Lower leg skin (tissue), 4 donors: ENCODE measurements at regions not wholly inside any gene's neighbourhood (a gene's known extent, or its start where the extent isn't known, plus 50 kb on each side); places are given as distances from the start of the nearest gene placed in this dataset.
"Not testable (repeated sequence)": the region's sequence is repeated elsewhere in the genome, so short reads cannot be mapped to it uniquely, and the experiment has no call there.

ENCODE experiments used
- DNase-seq, 2 donors: peaks; one replicate each; pipeline ENCODE4 v3.0.0-alpha.2; 2019; ENCODE audit warnings: low spot score in 2 of 2
- H3K4me3 ChIP-seq: fragments of 200-600 bp; sonication (generic); 2 replicates; pipeline ENCODE4 v1.5.1; 2017; ENCODE audit warnings: mild to moderate bottlenecking, low read depth; ENCODE audit not compliant: poor library complexity, severe bottlenecking
- CTCF ChIP-seq, 3 donors: fragments of 450-650 bp; IDR thresholded peaks; one replicate each; pipeline ENCODE4 v1.5.1; 2016; ENCODE audit warnings: antibody characterized with exemption in 3 of 3, mild to moderate bottlenecking in 3 of 3, moderate library complexity in 2 of 3
- POLR2A ChIP-seq, 2 donors: fragments of 450-650 bp; IDR thresholded peaks; one replicate each; pipeline ENCODE4 v1.6.1; 2016 to 2017; ENCODE audit warnings: antibody characterized with exemption in 2 of 2, mild to moderate bottlenecking in 1 of 2, moderate library complexity in 1 of 2
- WGBS, 2 donors: methylation state at CpG; one replicate each; pipeline ENCODE4 v1.1.5; 2018; 5-methylcytosine and 5-hydroxymethylcytosine counted together
- intact Hi-C: fragments of 100-400 bp; cut with DNase I; formaldehyde crosslinking; loops from one replicate; pipeline ENCODE4 v1.15.0; 2023; ENCODE audit warnings: low total_unique reads

- DNase-seq = no peak
These were observed 165.8 kb upstream of the EDNRB start for GRCh38 chr13:78084401-78084800.

GRCh38 chr13:78078168-78078567 lies 159.5 kb upstream of the EDNRB start:
- TF ChIP-seq CTCF (IDR thresholded peaks at IDR 0.05) (no peak), POLR2A (IDR thresholded peaks at IDR 0.05) (no peak)
- H3K4me3 ChIP-seq = no peak overlapping the region
- no peak for DNase-seq
- intact Hi-C loops = no loop called here
- WGBS, 2 donors = 78 to 81% methylated on average over 3 of the region's 3 CpGs

More at GRCh38 chr13:78084401-78084800, 165.8 kb upstream of the EDNRB start:
- TF ChIP-seq CTCF (IDR thresholded peaks at IDR 0.05) = no peak
- TF ChIP-seq POLR2A (IDR thresholded peaks at IDR 0.05) = no peak
- intact Hi-C loops = no loop called here
- 48 to 64% methylated on average over 1 of the region's 1 CpG for WGBS, 2 donors
- H3K4me3 ChIP-seq = no peak overlapping the region

DNA sequence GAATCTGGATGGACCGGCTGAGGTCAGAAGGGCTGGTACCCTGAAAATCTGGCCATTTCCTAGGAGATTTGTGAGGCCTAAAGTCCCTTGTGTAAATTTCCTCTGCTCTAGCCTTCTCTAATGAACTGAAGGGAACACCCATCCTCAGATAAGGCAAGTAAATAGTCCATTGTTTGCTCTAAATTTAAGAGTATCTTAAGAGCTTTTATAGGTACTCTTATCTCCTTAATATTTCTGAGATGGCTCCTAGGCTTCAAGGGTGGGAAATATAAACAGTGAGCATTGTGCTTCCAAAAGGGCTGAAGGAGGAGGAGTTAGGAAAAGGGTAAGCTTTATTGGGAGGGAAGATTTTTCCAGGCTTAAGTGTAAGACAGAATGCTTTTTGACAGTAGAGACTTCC lies 148.7 kb upstream of the EDNRB start:
- TF ChIP-seq CTCF (IDR thresholded peaks at IDR 0.05) (no peak), POLR2A (IDR thresholded peaks at IDR 0.05) (no peak)
- H3K4me3 ChIP-seq = no peak overlapping the region
- no peak for DNase-seq
- intact Hi-C loops = no loop called here
- 74 to 97% methylated on average over 1 of the region's 1 CpG for WGBS, 2 donors

GRCh38 chr13:78065141-78065540 lies 146.5 kb upstream of the EDNRB start:
- no peak for DNase-seq
- 60 to 70% methylated on average over 3 of the region's 3 CpGs for WGBS, 2 donors
- no peak overlapping the region for H3K4me3 ChIP-seq
- TF ChIP-seq CTCF (IDR thresholded peaks at IDR 0.05) = no peak
- TF ChIP-seq POLR2A (IDR thresholded peaks at IDR 0.05) = no peak
- intact Hi-C loops = no loop called here

- intact Hi-C loops = no loop called here
- DNase-seq = no peak
- no peak overlapping the region for H3K4me3 ChIP-seq
- TF ChIP-seq CTCF (IDR thresholded peaks at IDR 0.05) (no peak), POLR2A (IDR thresholded peaks at IDR 0.05) (no peak)
- 89 to 90% methylated on average over 5 of the region's 5 CpGs for WGBS, 2 donors
These were observed 143.2 kb upstream of the EDNRB start for GRCh38 chr13:78061806-78062205.

DNA sequence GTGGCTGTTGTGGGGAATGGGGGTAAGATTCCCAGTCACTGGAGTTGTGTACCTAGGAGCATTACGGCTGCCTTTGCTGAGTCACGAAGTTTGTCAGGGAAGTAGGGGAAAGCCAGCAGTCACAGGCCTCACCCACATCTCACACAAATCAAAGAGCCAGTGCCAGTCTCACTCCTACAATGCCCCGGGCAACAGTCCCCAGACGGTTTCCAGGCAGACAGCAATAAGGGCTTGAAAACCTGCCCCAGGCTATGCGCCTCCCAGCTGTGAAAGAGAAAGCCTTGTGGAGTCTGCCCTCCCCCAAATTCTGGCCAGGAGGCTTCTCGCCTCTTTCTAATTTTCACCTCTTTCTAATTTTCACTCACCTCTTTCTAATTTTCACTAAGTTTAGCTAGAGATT lies 142.3 kb upstream of the EDNRB start:
- TF ChIP-seq POLR2A (IDR thresholded peaks at IDR 0.05) = no peak
- no peak for TF ChIP-seq CTCF (IDR thresholded peaks at IDR 0.05)
- no peak for DNase-seq
- WGBS, 2 donors = 80 to 85% methylated on average over 6 of the region's 6 CpGs
- no peak overlapping the region for H3K4me3 ChIP-seq
- intact Hi-C loops = no loop called here

DNA sequence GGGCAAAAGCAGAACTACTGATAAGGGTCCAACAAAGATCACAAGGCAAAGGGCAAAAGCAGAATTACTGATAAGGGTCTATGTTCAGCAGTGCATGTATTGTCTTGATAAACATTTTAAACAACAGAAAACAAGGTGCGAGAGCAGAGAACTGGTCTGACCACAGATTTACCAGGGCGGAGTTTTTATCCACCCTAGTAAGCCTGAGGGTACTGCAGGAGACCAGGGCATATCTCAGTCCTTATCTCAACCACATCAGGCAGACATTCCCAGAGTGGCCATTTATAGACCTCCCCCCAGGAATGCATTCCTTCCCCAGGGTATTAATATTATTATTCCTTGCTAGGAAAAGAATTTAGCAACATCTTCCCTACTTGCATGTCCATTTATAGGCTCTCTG lies 138.2 kb upstream of the EDNRB start:
- H3K4me3 ChIP-seq, intact Hi-C loops, DNase-seq: not testable (repeated sequence)
- 84 to 90% methylated on average over 2 of the region's 2 CpGs for WGBS, 2 donors
